Astrocyte (in vitro differentiated cells and primary cell): ENCODE measurements at regions not wholly inside any gene's neighbourhood (a gene's known extent, or its start where the extent isn't known, plus 50 kb on each side); places are given as distances from the start of the nearest gene placed in this dataset.
A peak's percentile ranks its signal among the peaks of the same experiment; 100 is the strongest.

Experiments
- DNase-seq: peaks from one replicate; pipeline ENCODE4 v3.0.0-alpha.2; 2010; ENCODE audit warnings: low read depth
- FAIRE-seq: peaks from 2 replicates; lab custom pipeline; 2011; peaks lifted over from hg19 to GRCh38; lab: Jason Lieb, UNC
- H2AFZ ChIP-seq: 2 replicates; pipeline ENCODE4 v1.6.0; 2012; ENCODE audit warnings: low read depth, low read length, inconsistent platforms
- H3K27ac ChIP-seq: 2 replicates; pipeline ENCODE4 v1.5.1; 2011; ENCODE audit warnings: low read depth, low read length, inconsistent platforms
- H3K27me3 ChIP-seq: 2 replicates; pipeline ENCODE4 v1.6.0; 2011; ENCODE audit warnings: low read length, inconsistent platforms; ENCODE audit not compliant: insufficient read depth
- H3K36me3 ChIP-seq: 2 replicates; pipeline ENCODE4 v1.5.1; 2011; ENCODE audit warnings: low read length, inconsistent platforms; ENCODE audit not compliant: insufficient read depth
- H3K4me1 ChIP-seq: 2 replicates; pipeline ENCODE4 v1.5.1; 2011; ENCODE audit warnings: low read length, inconsistent platforms; ENCODE audit not compliant: insufficient read depth
- H3K4me2 ChIP-seq: 2 replicates; pipeline ENCODE4 v1.6.0; 2012; ENCODE audit warnings: low read length, inconsistent platforms
- H3K4me3 ChIP-seq: 2 replicates; pipeline ENCODE4 v1.5.1; 2011; ENCODE audit warnings: low read depth, mild to moderate bottlenecking, low read length, inconsistent platforms; ENCODE audit not compliant: insufficient read depth
- H3K79me2 ChIP-seq: 2 replicates; pipeline ENCODE4 v1.6.0; 2012; ENCODE audit warnings: mild to moderate bottlenecking, low read length, inconsistent platforms; ENCODE audit not compliant: insufficient read depth
- H3K9ac ChIP-seq: 2 replicates; pipeline ENCODE4 v1.6.0; 2012; ENCODE audit warnings: mild to moderate bottlenecking, low read length, inconsistent platforms
- H3K9me3 ChIP-seq: 2 replicates; pipeline ENCODE4 v1.5.1; 2012; ENCODE audit warnings: low read depth, mild to moderate bottlenecking, low read length, inconsistent platforms; ENCODE audit not compliant: insufficient read depth
- H4K20me1 ChIP-seq: 2 replicates; pipeline ENCODE4 v1.6.0; 2012; ENCODE audit warnings: low read length, inconsistent platforms; ENCODE audit not compliant: insufficient read depth
- H3K27ac Mint-ChIP-seq: one replicate; pipeline ENCODE4 v1.8.0; 2021; ENCODE audit warnings: mild to moderate bottlenecking, mixed read lengths; ENCODE audit not compliant: unreplicated experiment
- H3K27me3 Mint-ChIP-seq: one replicate; pipeline ENCODE4 v1.8.0; 2021; ENCODE audit warnings: low read depth, mixed read lengths; ENCODE audit not compliant: unreplicated experiment
- H3K36me3 Mint-ChIP-seq: one replicate; pipeline ENCODE4 v1.8.0; 2021; ENCODE audit warnings: low read depth, mixed read lengths; ENCODE audit not compliant: unreplicated experiment
- H3K4me1 Mint-ChIP-seq: one replicate; pipeline ENCODE4 v1.8.0; 2021; ENCODE audit warnings: low read depth, mixed read lengths; ENCODE audit not compliant: unreplicated experiment
- H3K4me3 Mint-ChIP-seq: one replicate; pipeline ENCODE4 v1.8.0; 2021; ENCODE audit warnings: mild to moderate bottlenecking, moderate library complexity, mixed read lengths; ENCODE audit not compliant: unreplicated experiment
- H3K9me3 Mint-ChIP-seq: one replicate; pipeline ENCODE4 v1.8.0; 2021; ENCODE audit warnings: mild to moderate bottlenecking, mixed read lengths; ENCODE audit not compliant: unreplicated experiment
- EZH2 ChIP-seq: IDR thresholded peaks from 2 replicates; pipeline ENCODE4 v1.6.1; 2012; ENCODE audit warnings: mild to moderate bottlenecking, low read length, inconsistent platforms; ENCODE audit not compliant: insufficient read depth
- TF ChIP-seq, protein P1 (sequence below): IDR thresholded peaks from 2 replicates; pipeline ENCODE4 v1.5.1; 2011; ENCODE audit warnings: low read depth, mild to moderate bottlenecking, inconsistent platforms, low read length, moderate library complexity; ENCODE audit not compliant: insufficient read depth

DNA sequence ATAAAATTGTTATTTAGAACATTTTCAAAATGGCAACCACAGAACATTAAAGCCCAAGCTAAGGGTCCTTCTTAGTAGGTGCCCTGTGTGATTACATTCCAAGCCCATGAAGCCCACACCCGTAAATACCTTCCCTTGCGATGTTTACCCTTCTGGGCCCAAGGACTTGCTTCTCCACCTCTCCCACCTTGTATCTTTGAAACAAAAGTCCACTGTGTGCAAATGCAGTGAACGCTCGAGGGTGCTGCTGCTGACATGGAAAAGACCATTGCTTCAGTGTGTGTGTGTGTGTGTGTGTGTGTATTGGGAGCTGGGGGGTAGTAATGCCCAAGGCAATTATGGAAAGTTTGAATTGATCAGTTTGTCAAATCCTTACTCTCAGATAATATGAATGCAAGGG lies 298.1 kb downstream of the TGFB2 start:
- FAIRE-seq (no peak), DNase-seq (no peak)
- H3K27me3 Mint-ChIP-seq = no peaks in the 10 kb centered on the region
- Histone ChIP-seq H3K4me1 (no peaks in the 10 kb centered on the region), H3K79me2 (no peaks in the 10 kb centered on the region), H3K4me2 (no peak overlapping the region), H3K36me3 (no peaks in the 10 kb centered on the region), H3K27ac (no peak overlapping the region), H2AFZ (no peak overlapping the region), H3K4me3 (no peak overlapping the region), H3K9me3 (no peaks in the 10 kb centered on the region), H3K27me3 (no peaks in the 10 kb centered on the region), H3K9ac (no peak overlapping the region), H4K20me1 (no peaks in the 10 kb centered on the region)
- no peak overlapping the region for H3K4me3 Mint-ChIP-seq
- H3K36me3 Mint-ChIP-seq = no peaks in the 10 kb centered on the region
- no peak overlapping the region for H3K27ac Mint-ChIP-seq
- H3K4me1 Mint-ChIP-seq = peaks cover 18% of the 10 kb centered on the region
- no peaks in the 10 kb centered on the region for H3K9me3 Mint-ChIP-seq
- TF ChIP-seq, protein P1, sequence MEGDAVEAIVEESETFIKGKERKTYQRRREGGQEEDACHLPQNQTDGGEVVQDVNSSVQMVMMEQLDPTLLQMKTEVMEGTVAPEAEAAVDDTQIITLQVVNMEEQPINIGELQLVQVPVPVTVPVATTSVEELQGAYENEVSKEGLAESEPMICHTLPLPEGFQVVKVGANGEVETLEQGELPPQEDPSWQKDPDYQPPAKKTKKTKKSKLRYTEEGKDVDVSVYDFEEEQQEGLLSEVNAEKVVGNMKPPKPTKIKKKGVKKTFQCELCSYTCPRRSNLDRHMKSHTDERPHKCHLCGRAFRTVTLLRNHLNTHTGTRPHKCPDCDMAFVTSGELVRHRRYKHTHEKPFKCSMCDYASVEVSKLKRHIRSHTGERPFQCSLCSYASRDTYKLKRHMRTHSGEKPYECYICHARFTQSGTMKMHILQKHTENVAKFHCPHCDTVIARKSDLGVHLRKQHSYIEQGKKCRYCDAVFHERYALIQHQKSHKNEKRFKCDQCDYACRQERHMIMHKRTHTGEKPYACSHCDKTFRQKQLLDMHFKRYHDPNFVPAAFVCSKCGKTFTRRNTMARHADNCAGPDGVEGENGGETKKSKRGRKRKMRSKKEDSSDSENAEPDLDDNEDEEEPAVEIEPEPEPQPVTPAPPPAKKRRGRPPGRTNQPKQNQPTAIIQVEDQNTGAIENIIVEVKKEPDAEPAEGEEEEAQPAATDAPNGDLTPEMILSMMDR = no peak
- TF ChIP-seq EZH2 = no peak

DNA sequence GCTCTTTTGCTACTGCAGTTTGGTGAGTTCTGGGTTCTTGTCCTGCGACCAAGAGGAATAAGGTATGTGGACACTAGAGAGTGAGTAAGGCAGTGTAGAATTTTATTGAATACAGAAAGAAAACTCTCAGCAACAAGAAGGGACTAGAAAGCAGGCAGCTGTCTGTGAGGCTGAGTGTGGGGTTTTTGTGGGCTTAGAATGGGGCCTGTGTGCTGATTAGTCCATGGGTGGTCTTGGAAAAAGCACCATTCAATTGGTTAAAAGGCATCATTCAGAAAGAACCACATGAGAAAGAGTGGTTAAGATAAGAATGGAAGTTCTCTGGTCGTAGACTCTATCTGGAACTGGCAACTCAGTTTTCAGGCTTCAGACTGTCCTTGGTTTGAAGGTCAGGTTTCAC lies 298.8 kb downstream of the TGFB2 start:
- Histone ChIP-seq H3K9ac (no peak overlapping the region), H3K4me1 (no peaks in the 10 kb centered on the region), H3K4me3 (no peak overlapping the region), H2AFZ (no peak overlapping the region), H4K20me1 (no peaks in the 10 kb centered on the region), H3K27ac (no peak overlapping the region), H3K4me2 (no peak overlapping the region), H3K36me3 (no peaks in the 10 kb centered on the region), H3K79me2 (no peaks in the 10 kb centered on the region), H3K27me3 (no peaks in the 10 kb centered on the region), H3K9me3 (no peaks in the 10 kb centered on the region)
- FAIRE-seq = no peak
- Mint-ChIP-seq H3K36me3 (no peaks in the 10 kb centered on the region), H3K9me3 (no peaks in the 10 kb centered on the region), H3K27ac (peak overlapping the region; percentile 66), H3K27me3 (no peaks in the 10 kb centered on the region), H3K4me3 (no peak overlapping the region), H3K4me1 (peaks cover 18% of the 10 kb centered on the region)
- no peak for DNase-seq
- TF ChIP-seq, protein P1 = no peak
- TF ChIP-seq EZH2 = no peak

DNA sequence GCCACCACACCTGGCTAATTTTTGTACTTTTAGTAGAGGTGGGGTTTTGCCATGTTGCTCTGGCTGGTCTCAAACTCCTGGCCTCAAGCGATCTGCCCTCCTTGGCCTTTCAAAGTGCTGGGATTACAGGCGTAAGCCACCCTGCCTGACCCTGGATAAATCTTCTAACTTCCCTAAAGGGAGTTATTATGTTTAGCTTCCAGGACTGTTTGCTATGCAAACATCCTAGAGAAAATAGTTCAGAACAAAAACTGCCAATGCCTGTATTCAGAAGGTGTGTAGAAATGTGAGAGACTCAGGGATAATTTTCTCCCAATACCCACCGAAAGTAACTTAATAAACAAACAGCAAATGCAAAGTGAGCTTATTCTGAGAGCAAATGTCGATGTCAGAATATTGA lies 301.2 kb downstream of the TGFB2 start:
- H3K27me3 Mint-ChIP-seq = no peaks in the 10 kb centered on the region
- H3K4me3 ChIP-seq = no peak overlapping the region
- H3K27ac ChIP-seq = no peak overlapping the region
- peaks cover 18% of the 10 kb centered on the region for H3K4me1 Mint-ChIP-seq
- peaks cover 7% of the 10 kb centered on the region for H3K9me3 Mint-ChIP-seq
- H3K27me3 ChIP-seq = no peaks in the 10 kb centered on the region
- TF ChIP-seq EZH2 = no peak
- TF ChIP-seq, protein P1 = no peak
- no peaks in the 10 kb centered on the region for H3K36me3 Mint-ChIP-seq
- no peak overlapping the region for H2AFZ ChIP-seq
- H3K9me3 ChIP-seq = no peaks in the 10 kb centered on the region
- DNase-seq (no peak), FAIRE-seq (no peak)
- H4K20me1 ChIP-seq = no peaks in the 10 kb centered on the region
- peak overlapping the region; percentile 67 for H3K27ac Mint-ChIP-seq
- no peak overlapping the region for H3K9ac ChIP-seq
- H3K36me3 ChIP-seq = no peaks in the 10 kb centered on the region
- H3K4me1 ChIP-seq = no peaks in the 10 kb centered on the region
- no peak overlapping the region for H3K4me2 ChIP-seq
- H3K4me3 Mint-ChIP-seq = no peak overlapping the region
- no peaks in the 10 kb centered on the region for H3K79me2 ChIP-seq
